Activated naive CD8-positive, alpha-beta T cell treated with anti-CD3 and anti-CD28 coated beads for 36 hours (primary cell): ENCODE measurements at regions not wholly inside any gene's neighbourhood (a gene's known extent, or its start where the extent isn't known, plus 50 kb on each side); places are given as distances from the start of the nearest gene placed in this dataset.

Experiments used
- DNase-seq: peaks from one replicate; pipeline ENCODE4 v3.0.0; 2021
- H3K27ac Mint-ChIP-seq: one replicate; pipeline ENCODE4 v1.8.0; 2022; ENCODE audit warnings: mild to moderate bottlenecking, moderate library complexity, mixed read lengths
- H3K27me3 Mint-ChIP-seq: one replicate; pipeline ENCODE4 v1.8.0; 2022; ENCODE audit warnings: mild to moderate bottlenecking, mixed read lengths
- H3K36me3 Mint-ChIP-seq: one replicate; pipeline ENCODE4 v1.8.0; 2021; ENCODE audit warnings: mild to moderate bottlenecking, mixed read lengths
- H3K4me1 Mint-ChIP-seq: one replicate; pipeline ENCODE4 v1.8.0; 2021; ENCODE audit warnings: mixed read lengths
- H3K4me3 Mint-ChIP-seq: one replicate; pipeline ENCODE4 v1.8.0; 2022; ENCODE audit warnings: mild to moderate bottlenecking, moderate library complexity, mixed read lengths
- H3K9me3 Mint-ChIP-seq: one replicate; pipeline ENCODE4 v1.8.0; 2022; ENCODE audit warnings: mixed read lengths

- H3K27me3 Mint-ChIP-seq = peaks cover 8% of the 10 kb centered on the region
- H3K27ac Mint-ChIP-seq = no peak overlapping the region
- H3K36me3 Mint-ChIP-seq = no peaks in the 10 kb centered on the region
- peaks cover 1% of the 10 kb centered on the region for H3K4me1 Mint-ChIP-seq
- no peak for DNase-seq
- no peak overlapping the region for H3K4me3 Mint-ChIP-seq
- H3K9me3 Mint-ChIP-seq = peaks cover 3% of the 10 kb centered on the region
These were observed 50.5 kb upstream of the PAK5 start for GRCh38 chr20:9889270-9889981.
